OCI-LY3 (cell line): ENCODE measurements at regions not wholly inside any gene's neighbourhood (a gene's known extent, or its start where the extent isn't known, plus 50 kb on each side); places are given as distances from the start of the nearest gene placed in this dataset.
A peak's percentile ranks its signal among the peaks of the same experiment; 100 is the strongest.

Source experiments
- H2AFZ ChIP-seq: fragments of 200-600, 300-600 bp; shearing (Covaris generic); 2 replicates; pipeline ENCODE4 v1.6.0; 2014; ENCODE audit warnings: antibody characterized with exemption, low read depth, low read length
- H3K27ac ChIP-seq: fragments of 200-600, 300-600 bp; sonication (generic); 2 replicates; pipeline ENCODE4 v1.5.1; 2014; ENCODE audit warnings: mild to moderate bottlenecking, low read length, moderate library complexity, mixed read lengths
- H3K27me3 ChIP-seq: fragments of 200-600, 300-600 bp; sonication (generic); 2 replicates; pipeline ENCODE4 v1.6.1; 2014; ENCODE audit warnings: low read depth, low read length, mixed read lengths
- H3K36me3 ChIP-seq: fragments of 200-600, 300-600 bp; sonication (generic); replicated peaks from 2 replicates; pipeline ENCODE3; 2014; ENCODE audit warnings: low read depth, low read length, mixed read lengths
- H3K4me1 ChIP-seq: fragments of 300-600, 200-600 bp; sonication (generic); 2 replicates; pipeline ENCODE4 v1.6.1; 2014; ENCODE audit warnings: low read length, mixed read lengths
- H3K4me2 ChIP-seq: fragments of 200-600, 300-600 bp; sonication (generic); 2 replicates; pipeline ENCODE4 v1.6.1; 2014; ENCODE audit warnings: low read length, mixed read lengths
- H3K4me3 ChIP-seq: fragments of 300-600, 200-600 bp; sonication (generic); 2 replicates; pipeline ENCODE4 v1.5.1; 2014; ENCODE audit warnings: antibody characterized with exemption, mild to moderate bottlenecking, low read length, moderate library complexity
- H3K79me2 ChIP-seq: fragments of 300-600, 200-600 bp; shearing (Covaris generic); 2 replicates; pipeline ENCODE4 v1.6.1; 2014; ENCODE audit warnings: mild to moderate bottlenecking, low read length, mixed read lengths
- H3K9ac ChIP-seq: fragments of 300-600, 200-600 bp; shearing (Covaris generic); 2 replicates; pipeline ENCODE4 v1.6.0; 2014; ENCODE audit warnings: mild to moderate bottlenecking, low read length, moderate library complexity
- H3K9me3 ChIP-seq: fragments of 200-600, 300-600 bp; shearing (Covaris generic); 2 replicates; pipeline ENCODE4 v1.6.1; 2014; ENCODE audit warnings: low read length, mixed read lengths; ENCODE audit not compliant: insufficient read depth
- H4K20me1 ChIP-seq: fragments of 200-600, 300-600 bp; sonication (generic); 2 replicates; pipeline ENCODE4 v1.6.1; 2016; ENCODE audit warnings: low read length, mixed read lengths; ENCODE audit not compliant: insufficient read depth
- EZH2phosphoT487 ChIP-seq: fragments of 200-600 bp; shearing (Covaris generic); IDR thresholded peaks from 2 replicates; pipeline ENCODE4 v1.6.1; 2018; ENCODE audit warnings: antibody characterized with exemption, mixed run types, low read depth
- TF ChIP-seq, protein P1 (sequence below): fragments of 200-600, 300-600 bp; sonication (generic); IDR thresholded peaks from 2 replicates; pipeline ENCODE4 v1.5.1; 2014; ENCODE audit warnings: antibody characterized with exemption, low read length, low read depth

DNA sequence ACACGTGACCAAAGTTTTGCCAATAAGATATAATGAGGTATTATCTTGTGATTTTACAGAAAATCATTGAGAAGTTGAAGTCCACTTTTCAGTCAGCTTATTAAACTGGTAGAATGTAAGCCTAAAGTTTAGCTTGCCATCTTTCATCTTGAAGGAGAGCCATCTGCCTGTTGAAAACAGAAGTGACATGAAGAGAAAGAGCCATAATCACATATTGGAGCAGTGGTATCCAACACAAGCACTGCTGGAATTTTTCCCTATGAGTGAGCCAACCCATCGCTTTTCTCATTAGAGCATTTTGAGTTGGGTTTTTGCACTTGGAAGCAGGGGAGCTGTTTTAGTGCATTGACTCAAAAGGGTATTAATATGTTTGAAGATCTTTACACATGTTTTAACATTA is 117.6 kb upstream of the FERD3L start:
- Histone ChIP-seq H2AFZ (no peak overlapping the region), H3K4me1 (no peaks in the 10 kb centered on the region), H3K9ac (no peak overlapping the region), H3K4me2 (no peak overlapping the region), H3K9me3 (no peaks in the 10 kb centered on the region), H4K20me1 (no peaks in the 10 kb centered on the region), H3K79me2 (no peaks in the 10 kb centered on the region), H3K4me3 (no peak overlapping the region), H3K36me3 (no peaks in the 10 kb centered on the region), H3K27me3 (no peaks in the 10 kb centered on the region), H3K27ac (no peak overlapping the region)
- TF ChIP-seq, protein P1, sequence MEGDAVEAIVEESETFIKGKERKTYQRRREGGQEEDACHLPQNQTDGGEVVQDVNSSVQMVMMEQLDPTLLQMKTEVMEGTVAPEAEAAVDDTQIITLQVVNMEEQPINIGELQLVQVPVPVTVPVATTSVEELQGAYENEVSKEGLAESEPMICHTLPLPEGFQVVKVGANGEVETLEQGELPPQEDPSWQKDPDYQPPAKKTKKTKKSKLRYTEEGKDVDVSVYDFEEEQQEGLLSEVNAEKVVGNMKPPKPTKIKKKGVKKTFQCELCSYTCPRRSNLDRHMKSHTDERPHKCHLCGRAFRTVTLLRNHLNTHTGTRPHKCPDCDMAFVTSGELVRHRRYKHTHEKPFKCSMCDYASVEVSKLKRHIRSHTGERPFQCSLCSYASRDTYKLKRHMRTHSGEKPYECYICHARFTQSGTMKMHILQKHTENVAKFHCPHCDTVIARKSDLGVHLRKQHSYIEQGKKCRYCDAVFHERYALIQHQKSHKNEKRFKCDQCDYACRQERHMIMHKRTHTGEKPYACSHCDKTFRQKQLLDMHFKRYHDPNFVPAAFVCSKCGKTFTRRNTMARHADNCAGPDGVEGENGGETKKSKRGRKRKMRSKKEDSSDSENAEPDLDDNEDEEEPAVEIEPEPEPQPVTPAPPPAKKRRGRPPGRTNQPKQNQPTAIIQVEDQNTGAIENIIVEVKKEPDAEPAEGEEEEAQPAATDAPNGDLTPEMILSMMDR, result 0 out of 2 replicates have a peak, but pooled peaks have one; percentile 7
- no peak for TF ChIP-seq EZH2phosphoT487

DNA sequence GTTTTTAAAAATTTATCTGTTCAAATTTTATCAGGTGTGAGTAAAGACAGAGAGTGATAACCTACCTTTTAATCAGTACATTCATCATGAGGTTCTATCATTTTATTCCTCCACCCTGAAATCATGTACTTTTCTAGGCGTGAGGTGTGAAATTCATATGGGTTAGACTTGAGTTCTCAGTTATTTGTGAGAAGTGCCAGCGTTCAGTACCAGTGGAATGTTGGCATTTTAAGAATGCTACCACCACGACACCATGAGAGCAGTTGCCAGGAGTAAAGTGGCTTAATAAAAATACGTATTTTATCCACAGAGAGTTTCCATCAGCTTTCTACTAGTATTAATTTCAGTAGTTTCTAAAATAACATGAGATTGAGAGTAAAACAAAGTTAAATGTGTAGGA is 104.1 kb upstream of the FERD3L start:
- H4K20me1 ChIP-seq, result no peaks in the 10 kb centered on the region
- no peak overlapping the region for H3K4me3 ChIP-seq
- no peaks in the 10 kb centered on the region for H3K9me3 ChIP-seq
- no peaks in the 10 kb centered on the region for H3K36me3 ChIP-seq
- no peaks in the 10 kb centered on the region for H3K79me2 ChIP-seq
- no peaks in the 10 kb centered on the region for H3K27me3 ChIP-seq
- H3K9ac ChIP-seq, result no peak overlapping the region
- no peaks in the 10 kb centered on the region for H3K4me1 ChIP-seq
- no peak overlapping the region for H3K4me2 ChIP-seq
- H2AFZ ChIP-seq, result no peak overlapping the region
- no peak overlapping the region for H3K27ac ChIP-seq
- no peak for TF ChIP-seq EZH2phosphoT487
- TF ChIP-seq, protein P1, result no peak

DNA sequence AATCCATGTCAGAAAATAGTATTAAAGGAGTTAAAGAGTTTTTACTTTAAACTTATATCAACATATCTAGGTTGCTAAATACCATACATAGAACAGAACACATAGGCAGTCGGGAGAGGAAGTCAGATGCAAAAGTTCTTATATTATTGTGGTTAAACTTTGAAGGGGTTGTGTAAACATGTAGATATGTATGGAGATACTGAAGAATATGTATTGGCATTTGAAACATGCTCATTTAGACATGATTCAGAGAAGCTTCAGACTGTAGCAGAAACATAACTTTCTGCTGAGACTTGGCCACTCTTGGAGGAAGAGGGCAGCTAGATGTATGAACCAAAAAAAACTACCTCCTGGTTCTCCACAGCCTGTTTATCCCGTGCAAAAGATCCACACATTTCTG is 103.5 kb upstream of the FERD3L start:
- H3K79me2 ChIP-seq, result no peaks in the 10 kb centered on the region
- no peak overlapping the region for H3K4me3 ChIP-seq
- no peak overlapping the region for H3K4me2 ChIP-seq
- no peak for TF ChIP-seq EZH2phosphoT487
- H3K27ac ChIP-seq, result no peak overlapping the region
- H3K9ac ChIP-seq, result no peak overlapping the region
- H4K20me1 ChIP-seq, result no peaks in the 10 kb centered on the region
- H3K27me3 ChIP-seq, result no peaks in the 10 kb centered on the region
- H3K4me1 ChIP-seq, result no peaks in the 10 kb centered on the region
- H2AFZ ChIP-seq, result no peak overlapping the region
- no peaks in the 10 kb centered on the region for H3K36me3 ChIP-seq
- H3K9me3 ChIP-seq, result no peaks in the 10 kb centered on the region

DNA sequence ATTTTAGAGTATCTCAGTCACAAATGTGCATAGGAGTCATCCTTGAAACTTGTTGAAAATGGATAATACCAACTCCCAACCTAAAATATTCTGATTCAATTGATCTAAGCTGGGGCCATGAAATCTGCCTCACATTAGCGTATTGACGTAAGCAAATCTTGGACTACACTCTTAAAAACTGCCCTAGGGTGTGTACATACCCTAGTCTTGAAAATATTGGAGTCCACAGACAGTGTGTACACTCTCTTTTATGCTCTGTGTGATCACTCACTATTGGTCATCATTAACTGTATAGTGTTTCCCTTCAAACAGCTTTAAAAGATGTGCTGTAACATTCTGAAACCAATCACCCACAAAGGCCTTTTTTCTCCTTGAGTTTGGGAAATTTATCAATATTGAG is 102.9 kb upstream of the FERD3L start:
- H3K4me1 ChIP-seq, result no peaks in the 10 kb centered on the region
- TF ChIP-seq, protein P1, result no peak
- no peak overlapping the region for H3K4me3 ChIP-seq
- no peak overlapping the region for H3K27ac ChIP-seq
- no peaks in the 10 kb centered on the region for H3K36me3 ChIP-seq
- H3K9ac ChIP-seq, result no peak overlapping the region
- no peaks in the 10 kb centered on the region for H3K79me2 ChIP-seq
- no peaks in the 10 kb centered on the region for H3K9me3 ChIP-seq
- H3K4me2 ChIP-seq, result no peak overlapping the region
- no peaks in the 10 kb centered on the region for H4K20me1 ChIP-seq
- no peaks in the 10 kb centered on the region for H3K27me3 ChIP-seq
- H2AFZ ChIP-seq, result no peak overlapping the region

DNA sequence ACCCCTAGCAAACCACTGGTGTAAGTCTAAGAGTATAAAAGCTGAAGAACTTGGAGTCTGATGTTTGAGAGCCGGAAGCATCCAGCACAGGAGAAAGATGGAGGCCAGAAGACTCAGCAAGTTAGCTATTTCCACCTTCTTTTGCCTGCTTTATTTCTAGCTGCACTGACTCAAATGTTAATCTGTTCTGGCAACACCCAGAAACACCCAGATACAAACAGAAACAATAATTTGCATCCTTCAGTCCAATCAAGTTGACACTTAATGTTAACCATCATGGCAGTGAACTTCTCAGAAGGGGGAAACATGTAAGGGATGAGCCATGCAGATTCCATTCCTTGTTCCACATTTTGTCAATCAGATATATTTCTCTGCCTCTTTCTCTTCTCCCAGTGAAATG is 101.8 kb upstream of the FERD3L start:
- H4K20me1 ChIP-seq, result no peaks in the 10 kb centered on the region
- no peak overlapping the region for H3K9ac ChIP-seq
- no peak overlapping the region for H2AFZ ChIP-seq
- H3K9me3 ChIP-seq, result no peaks in the 10 kb centered on the region
- no peak overlapping the region for H3K4me2 ChIP-seq
- no peaks in the 10 kb centered on the region for H3K27me3 ChIP-seq
- H3K79me2 ChIP-seq, result no peaks in the 10 kb centered on the region
- no peak overlapping the region for H3K4me3 ChIP-seq
- TF ChIP-seq EZH2phosphoT487, result no peak
- TF ChIP-seq, protein P1, result no peak
- no peak overlapping the region for H3K27ac ChIP-seq
- H3K4me1 ChIP-seq, result no peaks in the 10 kb centered on the region
- no peaks in the 10 kb centered on the region for H3K36me3 ChIP-seq
